Stimulated activated CD4-positive, alpha-beta T cell treated with anti-CD3 and anti-CD28 coated beads, Interleukin-1b, Interleukin-23, amount 100 ng/mL, for 1 hour (primary cell): ENCODE measurements at regions not wholly inside any gene's neighbourhood (a gene's known extent, or its start where the extent isn't known, plus 50 kb on each side); places are given as distances from the start of the nearest gene placed in this dataset.
"Not testable (repeated sequence)": the region's sequence is repeated elsewhere in the genome, so short reads cannot be mapped to it uniquely, and the experiment has no call there.

Experiments used
- DNase-seq, 2 donors: peaks; one replicate each; pipeline ENCODE4 v3.0.0-alpha.2; 2020; ENCODE audit warnings: low read depth in 2 of 2

- no peak for DNase-seq
Measured at GRCh38 chr3:5974630-5975322, 787.3 kb downstream of the EDEM1 start.

GRCh38 chr3:5977331-5977730 lies 789.8 kb downstream of the EDEM1 start:
- DNase-seq = no peak

- no peak for DNase-seq
Measured at GRCh38 chr3:5980475-5980874, 793.0 kb downstream of the EDEM1 start.

GRCh38 chr3:5994651-5995050 lies 807.1 kb downstream of the EDEM1 start:
- DNase-seq = no peak

GRCh38 chr3:6018456-6018855 lies 830.9 kb downstream of the EDEM1 start:
- DNase-seq = no peak

GRCh38 chr3:6022621-6023020 lies 835.1 kb downstream of the EDEM1 start:
- no peak for DNase-seq

GRCh38 chr3:6025032-6025431 lies 835.9 kb upstream of the GRM7 start:
- DNase-seq = no peak

- DNase-seq = not testable (repeated sequence)
Measured at GRCh38 chr3:6030648-6031047, 830.3 kb upstream of the GRM7 start.

- DNase-seq = no peak
Measured at GRCh38 chr3:6035626-6036025, 825.3 kb upstream of the GRM7 start.

- no peak for DNase-seq
Measured at GRCh38 chr3:6039971-6040370, 820.9 kb upstream of the GRM7 start.

- no peak for DNase-seq
Measured at GRCh38 chr3:6041894-6042293, 819.0 kb upstream of the GRM7 start.

- no peak for DNase-seq
Measured at GRCh38 chr3:6047016-6047415, 813.9 kb upstream of the GRM7 start.

- no peak for DNase-seq
Measured at GRCh38 chr3:6060251-6060650, 800.7 kb upstream of the GRM7 start.

- no peak for DNase-seq
Measured at GRCh38 chr3:6062261-6063187, 798.4 kb upstream of the GRM7 start.

GRCh38 chr3:6066397-6066796 lies 794.5 kb upstream of the GRM7 start:
- DNase-seq = no peak

- DNase-seq = not testable (repeated sequence)
Measured at GRCh38 chr3:6066868-6067578, 793.9 kb upstream of the GRM7 start.

- no peak for DNase-seq
Measured at GRCh38 chr3:6074952-6075351, 786.0 kb upstream of the GRM7 start.

- no peak for DNase-seq
Measured at GRCh38 chr3:6078436-6078835, 782.5 kb upstream of the GRM7 start.

- no peak for DNase-seq
Measured at GRCh38 chr3:6079011-6079410, 781.9 kb upstream of the GRM7 start.

GRCh38 chr3:6079561-6080179 lies 781.2 kb upstream of the GRM7 start:
- DNase-seq = no peak

GRCh38 chr3:6088433-6088832 lies 772.5 kb upstream of the GRM7 start:
- DNase-seq = no peak

- DNase-seq = no peak
Measured at GRCh38 chr3:6089780-6090179, 771.1 kb upstream of the GRM7 start.
